Upper lobe of right lung (tissue), 1 donor: ENCODE measurements at regions not wholly inside any gene's neighbourhood (a gene's known extent, or its start where the extent isn't known, plus 50 kb on each side); places are given as distances from the start of the nearest gene placed in this dataset.

Experiments used
- ATAC-seq: fragments of 200-7000 bp; cut with Tn5 transposase; one replicate; pipeline ENCODE4 v1.9.1; 2020; ENCODE audit warnings: mild to moderate bottlenecking, moderate library complexity
- DNase-seq: peaks from one replicate; pipeline ENCODE4 v3.0.0-alpha.2; 2020
- H3K27ac ChIP-seq: fragments of 200-600 bp; one replicate; pipeline ENCODE4 v1.8.0; 2022
- H3K27me3 ChIP-seq: fragments of 200-600 bp; one replicate; pipeline ENCODE4 v1.8.0; 2022; ENCODE audit warnings: mild to moderate bottlenecking
- H3K36me3 ChIP-seq: fragments of 200-600 bp; one replicate; pipeline ENCODE4 v1.8.0; 2022
- H3K4me1 ChIP-seq: fragments of 200-600 bp; one replicate; pipeline ENCODE4 v1.8.0; 2022
- H3K4me3 ChIP-seq: fragments of 200-600 bp; one replicate; pipeline ENCODE4 v1.8.0; 2022; ENCODE audit warnings: mild to moderate bottlenecking
- H3K9me3 ChIP-seq: fragments of 200-600 bp; one replicate; pipeline ENCODE4 v1.8.0; 2022
- intact Hi-C: fragments of 100-400 bp; cut with DNase I; formaldehyde crosslinking; loops from one replicate; pipeline ENCODE4 v1.11.0; 2022
- TF ChIP-seq, protein P1 (sequence below): fragments of 200-600 bp; IDR thresholded peaks from one replicate; pipeline ENCODE4 v1.8.0; 2022; ENCODE audit warnings: antibody characterized with exemption
- donor health status: DM: no; HTN: yes; CAD: no; lungs with severe emphysema.

DNA sequence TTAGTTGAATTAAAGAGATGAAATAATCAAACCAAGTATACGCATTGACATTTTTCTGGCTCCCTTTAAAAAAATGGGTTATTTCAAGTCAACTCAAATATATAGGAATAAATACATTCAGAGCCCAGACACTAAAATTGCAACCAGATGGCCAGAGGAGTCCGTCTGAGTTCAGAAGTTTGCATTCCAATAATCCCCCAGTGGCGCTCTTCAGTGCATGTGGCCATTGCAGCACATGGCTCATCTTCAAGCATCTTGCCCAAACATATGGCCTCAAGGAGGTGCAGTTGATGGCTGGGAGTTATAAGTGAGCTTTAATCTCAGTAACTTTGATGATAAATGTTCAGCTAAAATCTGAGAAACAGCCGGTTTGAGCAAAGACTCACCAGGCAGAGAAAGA, 295.8 kb upstream of the LRRN1 start:
- intact Hi-C loops = no loop called here
- TF ChIP-seq, protein P1, sequence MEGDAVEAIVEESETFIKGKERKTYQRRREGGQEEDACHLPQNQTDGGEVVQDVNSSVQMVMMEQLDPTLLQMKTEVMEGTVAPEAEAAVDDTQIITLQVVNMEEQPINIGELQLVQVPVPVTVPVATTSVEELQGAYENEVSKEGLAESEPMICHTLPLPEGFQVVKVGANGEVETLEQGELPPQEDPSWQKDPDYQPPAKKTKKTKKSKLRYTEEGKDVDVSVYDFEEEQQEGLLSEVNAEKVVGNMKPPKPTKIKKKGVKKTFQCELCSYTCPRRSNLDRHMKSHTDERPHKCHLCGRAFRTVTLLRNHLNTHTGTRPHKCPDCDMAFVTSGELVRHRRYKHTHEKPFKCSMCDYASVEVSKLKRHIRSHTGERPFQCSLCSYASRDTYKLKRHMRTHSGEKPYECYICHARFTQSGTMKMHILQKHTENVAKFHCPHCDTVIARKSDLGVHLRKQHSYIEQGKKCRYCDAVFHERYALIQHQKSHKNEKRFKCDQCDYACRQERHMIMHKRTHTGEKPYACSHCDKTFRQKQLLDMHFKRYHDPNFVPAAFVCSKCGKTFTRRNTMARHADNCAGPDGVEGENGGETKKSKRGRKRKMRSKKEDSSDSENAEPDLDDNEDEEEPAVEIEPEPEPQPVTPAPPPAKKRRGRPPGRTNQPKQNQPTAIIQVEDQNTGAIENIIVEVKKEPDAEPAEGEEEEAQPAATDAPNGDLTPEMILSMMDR = no peak
- Histone ChIP-seq H3K9me3 (no peaks in the 10 kb centered on the region), H3K27ac (no peak overlapping the region), H3K36me3 (no peaks in the 10 kb centered on the region), H3K4me3 (no peak overlapping the region), H3K27me3 (no peaks in the 10 kb centered on the region), H3K4me1 (no peaks in the 10 kb centered on the region)
- DNase-seq = no peak
- ATAC-seq = no peak

DNA sequence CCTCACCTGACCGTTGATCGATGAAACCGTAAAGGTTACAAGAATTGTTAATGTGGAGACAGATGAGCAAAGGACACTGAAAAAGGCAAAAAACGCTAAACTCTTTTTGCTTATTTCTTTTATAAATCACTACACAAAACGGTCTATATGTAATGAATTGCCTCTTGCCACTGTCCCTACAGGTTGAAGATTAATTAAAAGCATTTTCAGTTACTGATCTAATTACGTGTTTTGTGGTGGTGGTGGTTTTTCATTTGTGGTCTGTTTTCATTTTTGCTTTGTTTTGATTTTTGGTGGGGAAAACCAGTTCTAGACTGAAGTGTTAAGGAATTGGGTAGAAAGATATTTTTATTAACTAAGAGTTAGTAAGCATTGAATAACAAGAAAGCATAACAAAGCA, 299.2 kb upstream of the LRRN1 start:
- Histone ChIP-seq H3K36me3 (no peaks in the 10 kb centered on the region), H3K4me3 (no peak overlapping the region), H3K27ac (no peak overlapping the region), H3K27me3 (no peaks in the 10 kb centered on the region), H3K4me1 (no peaks in the 10 kb centered on the region), H3K9me3 (no peaks in the 10 kb centered on the region)
- ATAC-seq = no peak
- DNase-seq = no peak
- intact Hi-C loops = no loop called here
- TF ChIP-seq, protein P1 = no peak

DNA sequence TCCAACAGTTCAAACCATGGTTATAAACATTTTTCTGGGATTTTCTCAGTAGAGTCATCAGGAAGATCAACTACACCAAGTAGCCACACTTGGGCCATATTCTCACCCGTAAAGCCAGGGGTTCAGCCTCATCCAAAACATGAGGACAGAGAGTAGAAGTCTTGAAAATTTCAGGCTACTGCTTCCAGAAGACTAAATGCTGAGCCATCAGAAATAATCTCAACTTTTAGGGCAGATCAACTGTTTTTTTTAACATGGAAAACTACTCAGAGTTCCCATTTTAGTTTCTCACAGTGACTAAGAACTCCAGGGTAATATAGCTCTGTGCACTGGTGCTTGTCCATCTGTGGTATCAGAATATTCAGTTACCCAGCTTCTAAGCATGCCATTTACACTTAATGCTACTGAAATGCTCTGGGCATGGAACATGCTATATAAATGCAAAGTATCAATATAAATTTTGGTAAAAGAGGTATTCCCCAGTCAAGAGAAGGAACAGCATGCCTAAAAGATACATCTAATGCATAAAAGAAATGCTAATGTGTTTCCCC, 300.1 kb upstream of the LRRN1 start:
- Histone ChIP-seq H3K4me1 (no peaks in the 10 kb centered on the region), H3K9me3 (no peaks in the 10 kb centered on the region), H3K4me3 (no peak overlapping the region), H3K36me3 (no peaks in the 10 kb centered on the region), H3K27me3 (no peaks in the 10 kb centered on the region), H3K27ac (no peak overlapping the region)
- no peak for DNase-seq
- TF ChIP-seq, protein P1 = no peak
- intact Hi-C loops = no loop called here
- ATAC-seq = no peak

DNA sequence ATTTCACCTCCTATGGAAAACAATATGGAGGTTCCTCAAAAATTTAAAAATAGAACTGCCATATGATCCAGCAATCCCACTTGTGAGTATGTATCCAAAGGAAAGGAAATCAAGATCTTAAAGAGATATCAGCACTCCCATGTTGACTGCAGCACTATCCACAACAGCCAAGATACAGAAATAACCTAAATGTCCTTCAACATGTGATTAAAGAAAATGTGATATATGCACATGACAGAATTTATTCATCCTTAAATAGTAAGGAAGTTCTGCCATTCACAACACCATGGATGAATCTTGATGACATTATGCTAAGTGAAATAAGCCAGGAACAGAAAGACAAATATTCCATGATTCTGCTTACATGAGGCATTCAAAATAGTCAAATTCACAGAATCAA, 303.6 kb upstream of the LRRN1 start:
- TF ChIP-seq, protein P1 = no peak
- Histone ChIP-seq H3K27me3 (no peaks in the 10 kb centered on the region), H3K36me3 (no peaks in the 10 kb centered on the region), H3K9me3 (peaks cover 7% of the 10 kb centered on the region), H3K27ac (no peak overlapping the region), H3K4me1 (no peaks in the 10 kb centered on the region), H3K4me3 (no peak overlapping the region)
- intact Hi-C loops = no loop called here
- no peak for ATAC-seq
- no peak for DNase-seq

DNA sequence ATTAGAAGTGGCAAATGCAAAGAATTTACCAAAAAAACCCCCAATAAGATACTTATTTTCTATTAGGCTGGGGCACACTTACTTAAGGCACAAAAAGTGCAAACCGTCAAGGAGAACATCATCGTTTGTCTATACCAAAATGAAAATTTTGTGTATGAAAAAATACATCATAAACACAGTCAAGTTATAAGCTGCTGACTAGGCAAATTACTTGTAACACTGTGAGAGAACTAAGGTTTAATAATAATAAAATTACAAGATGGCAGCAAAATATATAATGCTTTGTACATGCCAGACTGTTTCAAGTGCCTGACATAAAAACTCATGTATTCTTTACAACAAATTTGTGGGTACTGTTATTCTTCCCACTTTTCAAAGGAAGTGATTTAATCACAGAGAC, 297.2 kb upstream of the CRBN start:
- H3K9me3 ChIP-seq = no peaks in the 10 kb centered on the region
- TF ChIP-seq, protein P1 = no peak

DNA sequence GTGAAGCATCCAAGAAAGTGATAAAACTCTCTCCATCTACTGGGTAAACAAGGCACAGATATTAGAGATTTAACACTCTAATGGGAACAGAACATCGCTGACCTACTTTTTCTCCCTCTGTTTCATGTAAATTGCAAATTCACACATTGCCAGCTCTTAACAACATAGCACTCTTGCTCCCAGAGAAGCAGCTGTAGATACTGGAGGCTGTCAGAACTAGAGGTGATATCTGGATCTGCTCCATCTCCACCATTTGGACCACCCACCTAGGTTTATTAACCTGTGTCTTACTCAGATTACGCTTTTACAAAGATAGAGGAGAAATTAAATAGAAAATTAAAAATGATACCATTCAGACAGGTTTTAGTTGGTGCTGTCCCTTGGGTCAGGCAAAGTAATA, 289.1 kb upstream of the CRBN start:
- TF ChIP-seq, protein P1 = no peak

More for the DNA sequence above, 297.2 kb upstream of the CRBN start:
- H3K27me3 ChIP-seq = no peaks in the 10 kb centered on the region
- no peaks in the 10 kb centered on the region for H3K4me1 ChIP-seq
- intact Hi-C loops = no loop called here
- DNase-seq (no peak), ATAC-seq (no peak)
- H3K27ac ChIP-seq = no peak overlapping the region
- H3K4me3 ChIP-seq = no peak overlapping the region
- no peaks in the 10 kb centered on the region for H3K36me3 ChIP-seq

More for the DNA sequence above, 289.1 kb upstream of the CRBN start:
- H3K36me3 ChIP-seq = no peaks in the 10 kb centered on the region
- intact Hi-C loops = no loop called here
- no peaks in the 10 kb centered on the region for H3K4me1 ChIP-seq
- DNase-seq (no peak), ATAC-seq (no peak)
- no peak overlapping the region for H3K27ac ChIP-seq
- no peaks in the 10 kb centered on the region for H3K9me3 ChIP-seq
- no peak overlapping the region for H3K4me3 ChIP-seq
- no peaks in the 10 kb centered on the region for H3K27me3 ChIP-seq
